Cardiac muscle cell (in vitro differentiated cells and primary cell): ENCODE measurements at regions not wholly inside any gene's neighbourhood (a gene's known extent, or its start where the extent isn't known, plus 50 kb on each side); places are given as distances from the start of the nearest gene placed in this dataset.

Experiments
- DNase-seq, 2 donors: peaks; one replicate each; pipeline versions ENCODE4 v3.0.0 to v3.0.0-alpha.2; 2010 to 2017; ENCODE audit warnings: low read depth in 1 of 2, low spot score in 1 of 2
- H3K27ac ChIP-seq: fragments of 200-600 bp; sonication (generic); 2 replicates; pipeline ENCODE4 v1.5.1; 2016
- H3K27me3 ChIP-seq: fragments of 200-600 bp; sonication (generic); 2 replicates; pipeline ENCODE4 v1.6.0; 2016; ENCODE audit warnings: control low read depth
- H3K36me3 ChIP-seq: fragments of 200-600 bp; sonication (generic); 2 replicates; pipeline ENCODE4 v1.5.1; 2016; ENCODE audit warnings: control low read depth
- H3K4me1 ChIP-seq: fragments of 200-600 bp; sonication (generic); 2 replicates; pipeline ENCODE4 v1.8.1; 2017; ENCODE audit warnings: low read depth, mild to moderate bottlenecking, mixed run types
- H3K4me3 ChIP-seq: fragments of 200-600 bp; sonication (generic); 2 replicates; pipeline ENCODE4 v1.5.1; 2016; ENCODE audit warnings: mild to moderate bottlenecking
- H3K9me3 ChIP-seq: fragments of 200-600 bp; sonication (generic); 2 replicates; pipeline ENCODE4 v1.5.1; 2017; ENCODE audit warnings: low read depth, mild to moderate bottlenecking, control low read depth
- TF ChIP-seq, protein P1 (sequence below): IDR thresholded peaks from 2 replicates; pipeline ENCODE4 v1.5.1; 2012; ENCODE audit warnings: low read depth, mild to moderate bottlenecking, low read length

DNA sequence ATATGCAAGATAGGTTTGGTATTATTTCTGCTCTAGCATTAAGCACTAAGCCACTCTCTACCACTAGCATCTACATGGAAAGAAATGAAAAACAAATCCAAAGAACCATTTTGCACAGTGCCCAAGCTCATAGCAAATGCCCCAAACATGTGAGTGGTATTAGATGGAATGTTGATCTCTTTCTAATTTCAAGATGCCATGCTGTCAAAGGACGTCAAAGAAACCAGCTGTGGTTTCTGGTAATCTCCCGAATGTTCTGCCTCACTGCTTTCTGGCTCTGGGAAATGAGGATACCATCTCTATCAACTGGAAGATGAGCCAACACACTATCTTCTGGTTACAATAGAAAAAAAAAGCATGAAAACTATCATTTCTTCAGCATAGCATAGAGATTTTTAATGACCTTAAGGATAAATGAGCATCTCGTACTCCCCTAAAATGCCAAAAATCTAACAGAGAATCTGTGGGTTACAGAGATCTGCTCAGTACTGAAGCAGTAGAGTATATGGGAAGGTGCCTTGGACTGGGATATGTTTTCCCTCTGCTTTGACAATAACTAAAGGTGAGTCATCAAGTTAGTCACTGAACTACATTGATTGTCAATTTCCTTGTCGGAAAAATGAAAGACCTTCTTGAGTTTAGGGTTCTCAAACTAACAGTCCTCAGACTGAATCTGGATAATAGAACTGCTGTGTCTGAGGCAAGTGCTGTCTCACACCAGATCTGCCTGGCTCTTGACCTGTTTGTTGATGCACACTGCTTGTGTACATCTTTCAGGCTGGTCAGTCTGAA lies 244.8 kb upstream of the NCKAP5 start:
- Histone ChIP-seq H3K4me1 (peaks cover under 1% of the 10 kb centered on the region), H3K27ac (no peak overlapping the region), H3K9me3 (no peaks in the 10 kb centered on the region), H3K27me3 (peaks cover 3% of the 10 kb centered on the region), H3K36me3 (no peaks in the 10 kb centered on the region), H3K4me3 (no peak overlapping the region)
- TF ChIP-seq, protein P1, sequence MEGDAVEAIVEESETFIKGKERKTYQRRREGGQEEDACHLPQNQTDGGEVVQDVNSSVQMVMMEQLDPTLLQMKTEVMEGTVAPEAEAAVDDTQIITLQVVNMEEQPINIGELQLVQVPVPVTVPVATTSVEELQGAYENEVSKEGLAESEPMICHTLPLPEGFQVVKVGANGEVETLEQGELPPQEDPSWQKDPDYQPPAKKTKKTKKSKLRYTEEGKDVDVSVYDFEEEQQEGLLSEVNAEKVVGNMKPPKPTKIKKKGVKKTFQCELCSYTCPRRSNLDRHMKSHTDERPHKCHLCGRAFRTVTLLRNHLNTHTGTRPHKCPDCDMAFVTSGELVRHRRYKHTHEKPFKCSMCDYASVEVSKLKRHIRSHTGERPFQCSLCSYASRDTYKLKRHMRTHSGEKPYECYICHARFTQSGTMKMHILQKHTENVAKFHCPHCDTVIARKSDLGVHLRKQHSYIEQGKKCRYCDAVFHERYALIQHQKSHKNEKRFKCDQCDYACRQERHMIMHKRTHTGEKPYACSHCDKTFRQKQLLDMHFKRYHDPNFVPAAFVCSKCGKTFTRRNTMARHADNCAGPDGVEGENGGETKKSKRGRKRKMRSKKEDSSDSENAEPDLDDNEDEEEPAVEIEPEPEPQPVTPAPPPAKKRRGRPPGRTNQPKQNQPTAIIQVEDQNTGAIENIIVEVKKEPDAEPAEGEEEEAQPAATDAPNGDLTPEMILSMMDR, result no peak
- DNase-seq, result peak in 1 of 2 donors; percentile 40

DNA sequence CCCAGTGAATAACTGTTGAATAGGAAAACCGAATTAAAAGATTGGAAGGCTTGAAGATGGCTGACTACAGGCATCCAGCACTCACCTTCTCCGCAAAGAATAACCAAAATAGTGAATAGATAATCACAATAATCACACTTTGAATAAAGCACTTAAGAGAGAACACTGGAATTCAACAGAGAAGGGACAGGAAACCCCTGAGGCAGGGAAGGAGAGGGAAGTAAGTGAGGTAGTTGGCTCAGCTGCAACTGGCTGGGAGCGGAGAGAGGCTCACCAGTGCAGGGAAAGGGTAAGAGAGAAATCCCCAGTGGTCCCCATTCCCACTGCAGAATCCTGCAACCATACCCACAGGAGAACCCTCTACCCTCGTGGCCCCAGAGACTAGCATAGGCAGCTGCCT lies 246.6 kb upstream of the NCKAP5 start:
- Histone ChIP-seq H3K4me3 (no peak overlapping the region), H3K27me3 (peaks cover 3% of the 10 kb centered on the region), H3K27ac (no peak overlapping the region), H3K36me3 (no peaks in the 10 kb centered on the region), H3K9me3 (no peaks in the 10 kb centered on the region), H3K4me1 (peaks cover 4% of the 10 kb centered on the region)
- DNase-seq, result no peak
- TF ChIP-seq, protein P1, result no peak

DNA sequence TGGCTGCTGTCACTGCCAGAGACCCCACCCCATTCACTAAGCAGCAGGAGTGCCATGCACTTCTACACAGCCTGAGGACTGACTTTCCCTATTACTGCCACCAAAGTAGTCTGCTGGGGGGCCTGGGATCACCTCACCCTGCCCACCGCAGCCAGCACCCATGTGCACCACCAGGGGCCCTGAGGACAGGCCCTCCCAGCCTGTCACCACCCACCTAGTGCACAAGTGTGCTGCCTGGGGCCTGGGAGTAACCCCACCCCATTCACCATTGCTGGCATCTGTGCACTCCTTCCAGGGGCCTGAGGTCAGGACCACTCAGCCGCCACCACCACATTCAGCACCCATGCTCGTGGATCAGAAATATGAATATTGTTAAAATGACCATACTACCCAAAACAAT lies 247.8 kb upstream of the NCKAP5 start:
- Histone ChIP-seq H3K27ac (no peak overlapping the region), H3K36me3 (no peaks in the 10 kb centered on the region), H3K27me3 (peaks cover 3% of the 10 kb centered on the region), H3K9me3 (no peaks in the 10 kb centered on the region), H3K4me1 (peaks cover 4% of the 10 kb centered on the region), H3K4me3 (no peak overlapping the region)
- TF ChIP-seq, protein P1, result no peak
- DNase-seq, result no peak

DNA sequence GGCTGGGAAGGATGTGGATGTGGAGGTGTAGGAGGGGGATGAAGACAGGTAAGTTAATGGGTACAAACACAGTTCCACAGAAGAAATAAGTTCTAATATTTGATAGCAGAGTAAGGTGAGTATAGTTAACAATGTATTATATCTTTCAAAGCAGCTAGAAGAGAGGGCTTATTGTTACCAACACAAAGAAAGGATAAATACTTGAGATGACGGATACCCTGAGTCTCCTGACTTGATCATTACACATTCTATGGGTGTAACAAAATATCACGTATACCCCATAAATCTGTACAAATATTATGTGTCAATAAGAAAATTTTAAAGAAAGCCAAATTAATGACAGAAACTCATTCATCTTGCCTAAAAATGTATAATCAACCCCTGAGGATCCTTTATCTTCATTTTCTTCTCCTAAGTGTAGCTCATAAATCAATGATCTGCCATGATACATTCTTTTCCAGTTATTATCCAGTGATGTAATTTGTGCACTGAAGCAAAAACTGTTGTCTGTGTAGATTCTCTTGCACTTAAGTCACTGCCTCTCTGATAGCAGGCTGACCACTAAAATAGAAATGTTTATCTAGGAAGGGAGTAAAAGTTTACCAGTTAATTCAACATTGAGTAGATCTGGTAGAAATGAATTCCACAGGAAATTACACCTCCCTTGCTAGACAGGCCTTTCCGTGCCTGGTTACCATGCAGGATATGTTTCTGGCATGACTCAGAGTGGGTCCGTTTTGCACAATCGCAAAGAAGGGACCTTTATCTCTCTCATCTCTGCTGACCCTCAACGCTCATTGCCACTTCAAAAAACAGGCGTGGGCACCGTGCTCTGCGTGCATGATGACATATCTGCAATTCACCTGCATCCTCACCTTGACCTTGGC lies 249.7 kb upstream of the NCKAP5 start:
- Histone ChIP-seq H3K27me3 (peaks cover 3% of the 10 kb centered on the region), H3K27ac (no peak overlapping the region), H3K4me3 (no peak overlapping the region), H3K36me3 (no peaks in the 10 kb centered on the region), H3K4me1 (peaks cover 4% of the 10 kb centered on the region), H3K9me3 (no peaks in the 10 kb centered on the region)
- DNase-seq, result peak in 1 of 2 donors; percentile 92
- TF ChIP-seq, protein P1, result no peak

DNA sequence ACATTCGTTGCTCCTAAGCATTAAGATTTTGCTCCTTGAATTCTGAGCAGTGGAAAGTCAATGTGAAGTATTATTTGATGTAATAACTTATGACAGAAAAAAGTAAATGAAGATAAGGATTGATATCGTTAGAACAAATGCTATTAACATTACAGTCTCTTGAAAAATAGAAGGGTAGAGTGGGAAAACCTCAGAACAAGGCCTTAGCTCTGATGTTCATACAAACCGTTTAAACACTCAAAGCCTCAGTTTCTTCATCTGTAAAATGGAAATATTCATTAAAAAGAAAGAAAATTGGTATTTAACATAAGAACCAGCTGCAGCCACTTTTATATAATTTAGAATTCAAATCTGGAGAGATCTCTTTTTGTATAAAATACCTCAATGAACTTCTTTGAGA lies 250.4 kb upstream of the NCKAP5 start:
- Histone ChIP-seq H3K9me3 (no peaks in the 10 kb centered on the region), H3K27ac (no peak overlapping the region), H3K4me3 (no peak overlapping the region), H3K27me3 (no peaks in the 10 kb centered on the region), H3K4me1 (peaks cover 4% of the 10 kb centered on the region), H3K36me3 (no peaks in the 10 kb centered on the region)
- DNase-seq, result no peak
- TF ChIP-seq, protein P1, result no peak
